Colonic mucosa (tissue), 4 donors: ENCODE measurements at regions not wholly inside any gene's neighbourhood (a gene's known extent, or its start where the extent isn't known, plus 50 kb on each side); places are given as distances from the start of the nearest gene placed in this dataset.

Experiments
- DNase-seq: peaks from one replicate; pipeline ENCODE4 v3.0.0-alpha.2; 2020
- H3K27ac ChIP-seq: fragments of 200-600 bp; one replicate; pipeline ENCODE4 v1.8.0; 2021
- H3K27me3 ChIP-seq: fragments of 200-600 bp; one replicate; pipeline ENCODE4 v1.8.0; 2021
- H3K36me3 ChIP-seq: fragments of 200-600 bp; one replicate; pipeline ENCODE4 v1.8.0; 2021
- H3K4me1 ChIP-seq: fragments of 200-600 bp; one replicate; pipeline ENCODE4 v1.8.0; 2021; ENCODE audit warnings: mild to moderate bottlenecking
- H3K4me3 ChIP-seq: fragments of 200-600 bp; one replicate; pipeline ENCODE4 v1.8.0; 2021
- H3K9ac ChIP-seq, 2 donors: one replicate each; pipeline ENCODE4 v1.7.0; 2013; ENCODE audit warnings: control low read depth in 2 of 2, low read depth in 2 of 2, low read length in 2 of 2
- H3K9me3 ChIP-seq: fragments of 200-600 bp; one replicate; pipeline ENCODE4 v1.8.0; 2021
- CTCF ChIP-seq: fragments of 200-600 bp; IDR thresholded peaks from one replicate; pipeline ENCODE4 v1.8.0; 2022; ENCODE audit warnings: antibody characterized with exemption, mild to moderate bottlenecking
- intact Hi-C: fragments of 100-400 bp; cut with DNase I; formaldehyde crosslinking; loops from one replicate; pipeline ENCODE4 v1.14.1; 2022
- donor health status: healthy.
- donor health status: DM: no; HTN: no; CAD: no.
- donor health status: DM: no; HTN: no; CAD: no.

- peaks cover 5% of the 10 kb centered on the region for H3K36me3 ChIP-seq
- no peak for DNase-seq
- no peak overlapping the region for H3K4me3 ChIP-seq
- H3K9ac ChIP-seq: no peak overlapping the region
- no peaks in the 10 kb centered on the region for H3K4me1 ChIP-seq
- no peak overlapping the region for H3K27ac ChIP-seq
- no peaks in the 10 kb centered on the region for H3K9me3 ChIP-seq
- no peak for TF ChIP-seq CTCF
- intact Hi-C loops: no loop called here
- H3K27me3 ChIP-seq: no peaks in the 10 kb centered on the region
These were observed 186.6 kb downstream of the SIPA1L2 start for GRCh38 chr1:232443372-232443771.

- Histone ChIP-seq H3K36me3 (peaks cover 5% of the 10 kb centered on the region), H3K27me3 (no peaks in the 10 kb centered on the region), H3K9ac (no peak overlapping the region), H3K9me3 (no peaks in the 10 kb centered on the region), H3K4me1 (no peaks in the 10 kb centered on the region), H3K27ac (no peak overlapping the region), H3K4me3 (no peak overlapping the region)
- no peak for DNase-seq
- no peak for TF ChIP-seq CTCF
- intact Hi-C loops: no loop called here
These were observed 188.9 kb downstream of the SIPA1L2 start for GRCh38 chr1:232441036-232441411.

GRCh38 chr1:232440325-232441035 is 189.5 kb downstream of the SIPA1L2 start:
- no peaks in the 10 kb centered on the region for H3K4me1 ChIP-seq
- no peaks in the 10 kb centered on the region for H3K9me3 ChIP-seq
- no peak overlapping the region for H3K9ac ChIP-seq
- no peak for TF ChIP-seq CTCF
- H3K4me3 ChIP-seq: no peak overlapping the region
- no peaks in the 10 kb centered on the region for H3K27me3 ChIP-seq
- intact Hi-C loops: no loop called here
- no peak for DNase-seq
- no peak overlapping the region for H3K27ac ChIP-seq
- H3K36me3 ChIP-seq: peaks cover 5% of the 10 kb centered on the region

- H3K4me1 ChIP-seq: no peaks in the 10 kb centered on the region
- H3K36me3 ChIP-seq: peaks cover 5% of the 10 kb centered on the region
- no peak for DNase-seq
- H3K9me3 ChIP-seq: no peaks in the 10 kb centered on the region
- TF ChIP-seq CTCF: no peak
- H3K27me3 ChIP-seq: no peaks in the 10 kb centered on the region
- no peak overlapping the region for H3K27ac ChIP-seq
- no peak overlapping the region for H3K9ac ChIP-seq
- no peak overlapping the region for H3K4me3 ChIP-seq
- intact Hi-C loops: loop anchor here (10.0 kb wide), 1 partner anchor 574 kb away; no protein-coding TSS in a partner anchor
These were observed 190.9 kb downstream of the SIPA1L2 start for GRCh38 chr1:232439011-232439410.

GRCh38 chr1:232438476-232438875 is 191.5 kb downstream of the SIPA1L2 start:
- Histone ChIP-seq H3K9ac (no peak overlapping the region), H3K4me3 (no peak overlapping the region), H3K27me3 (no peaks in the 10 kb centered on the region), H3K9me3 (no peaks in the 10 kb centered on the region), H3K36me3 (peaks cover 5% of the 10 kb centered on the region), H3K4me1 (no peaks in the 10 kb centered on the region), H3K27ac (no peak overlapping the region)
- intact Hi-C loops: loop anchor here (10.0 kb wide), 1 partner anchor 574 kb away; no protein-coding TSS in a partner anchor
- no peak for DNase-seq
- TF ChIP-seq CTCF: no peak
